ENCODE measurements at regions not wholly inside any gene's neighbourhood (a gene's known extent, or its start where the extent isn't known, plus 50 kb on each side); places are given as distances from the start of the nearest gene placed in this dataset.
"Not testable (repeated sequence)": the region's sequence is repeated elsewhere in the genome, so short reads cannot be mapped to it uniquely, and the experiment has no call there.

GRCh38 chr18:1304392-1304992 is 399.8 kb downstream of the ADCYAP1 start:
- no peak for DNase-seq

GRCh38 chr18:1306641-1307040 is 402.0 kb downstream of the ADCYAP1 start:
- DNase-seq = no peak

- DNase-seq = no peak
Observed at GRCh38 chr18:1308686-1309085, 404.0 kb downstream of the ADCYAP1 start.

DNA sequence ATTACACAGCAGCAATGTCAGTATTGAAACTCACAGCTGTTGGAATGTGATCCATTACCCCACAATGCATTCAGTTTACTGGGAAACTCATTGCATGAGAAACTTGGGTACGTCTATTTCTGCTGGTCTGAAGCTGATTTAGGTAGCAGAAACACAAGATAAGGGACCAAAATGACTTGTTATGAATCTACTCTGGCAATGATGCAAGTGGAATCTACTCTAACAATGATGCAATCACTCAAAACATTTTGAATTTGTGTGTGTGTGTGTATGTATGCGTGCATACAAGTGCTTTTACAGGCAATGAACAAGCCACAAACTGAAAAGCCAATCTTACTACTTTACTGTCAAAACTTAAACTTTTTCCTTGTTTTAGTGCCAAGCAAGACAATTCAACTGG is 406.7 kb downstream of the ADCYAP1 start:
- no peak for DNase-seq

DNA sequence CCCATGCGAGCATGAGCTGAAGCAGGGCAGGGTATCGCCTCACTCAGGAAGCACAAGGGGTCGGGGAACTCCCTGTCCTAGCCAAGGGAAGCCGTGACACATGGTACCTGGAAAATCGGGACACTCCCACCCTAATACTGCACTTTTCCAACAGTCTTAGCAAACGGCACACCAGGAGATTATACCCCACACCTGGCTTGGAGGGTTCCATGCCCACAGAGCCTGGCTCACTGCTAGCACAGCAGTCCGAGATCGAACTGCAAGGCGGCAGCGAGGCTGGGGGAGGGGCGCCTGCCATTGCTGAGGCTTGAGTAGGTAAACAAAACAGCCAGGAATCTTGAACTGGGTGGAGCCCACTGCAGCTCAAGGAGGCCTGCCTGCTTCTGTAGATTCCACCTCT is 430.7 kb downstream of the ADCYAP1 start:
- DNase-seq = not testable (repeated sequence)

GRCh38 chr18:1350931-1351450 is 446.3 kb downstream of the ADCYAP1 start:
- no peak for DNase-seq

DNA sequence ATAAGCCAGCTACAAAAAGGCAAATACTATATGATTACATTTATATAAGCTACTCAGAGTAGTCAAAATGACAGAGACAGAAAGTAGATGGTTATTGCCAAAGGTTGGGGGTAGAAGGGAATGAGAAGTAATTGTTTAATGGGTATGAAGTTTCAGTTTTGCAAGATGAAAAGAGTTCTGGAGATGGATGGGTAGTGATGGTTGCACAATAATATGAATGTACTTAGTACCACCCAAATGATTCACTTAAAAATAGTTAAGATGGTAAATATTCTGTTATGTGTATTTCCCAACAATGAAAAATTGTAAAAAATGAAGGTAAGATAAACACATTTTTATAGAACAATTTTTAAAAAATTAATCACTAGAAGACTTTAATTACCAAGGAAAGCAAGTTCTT is 448.4 kb downstream of the ADCYAP1 start:
- DNase-seq = no peak

DNA sequence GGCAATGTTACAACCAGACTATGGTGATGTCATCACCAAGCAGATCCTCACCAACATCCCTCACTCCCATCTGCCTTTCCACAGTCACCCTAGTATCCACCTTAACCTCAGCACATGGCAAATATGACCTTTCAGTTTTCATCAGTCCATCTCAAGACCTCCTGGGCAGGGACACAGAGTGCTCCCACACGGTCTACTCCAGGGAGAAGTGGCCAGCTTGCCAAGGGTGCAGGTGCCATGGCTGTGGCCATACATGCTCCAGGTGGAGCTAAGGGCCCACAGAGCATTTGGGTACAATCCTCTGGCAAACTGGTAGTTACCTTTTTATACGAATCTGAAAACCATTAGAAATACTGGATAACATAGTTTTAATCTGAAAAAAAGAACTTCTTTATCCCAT is 453.1 kb downstream of the ADCYAP1 start:
- DNase-seq = no peak

DNA sequence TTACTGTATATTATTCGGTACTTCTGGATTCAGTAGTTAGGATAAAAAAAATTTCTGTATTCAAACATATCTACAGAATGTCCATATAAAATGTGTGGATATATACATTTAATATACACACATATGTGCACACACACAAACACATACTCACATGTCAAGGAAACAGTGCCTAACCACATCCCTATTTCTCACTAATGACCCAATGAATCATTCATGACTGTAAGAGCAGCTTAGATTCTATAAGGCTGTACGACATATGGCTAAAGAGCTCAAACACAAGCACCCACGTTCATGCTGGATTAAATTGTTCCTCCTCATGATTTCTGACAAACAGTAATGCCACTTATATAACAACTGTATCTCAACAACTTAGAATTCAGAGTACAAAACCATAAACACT is 457.3 kb downstream of the ADCYAP1 start:
- DNase-seq = no peak

- no peak for DNase-seq
Observed at GRCh38 chr18:1370552-1370951, 465.9 kb downstream of the ADCYAP1 start.

DNA sequence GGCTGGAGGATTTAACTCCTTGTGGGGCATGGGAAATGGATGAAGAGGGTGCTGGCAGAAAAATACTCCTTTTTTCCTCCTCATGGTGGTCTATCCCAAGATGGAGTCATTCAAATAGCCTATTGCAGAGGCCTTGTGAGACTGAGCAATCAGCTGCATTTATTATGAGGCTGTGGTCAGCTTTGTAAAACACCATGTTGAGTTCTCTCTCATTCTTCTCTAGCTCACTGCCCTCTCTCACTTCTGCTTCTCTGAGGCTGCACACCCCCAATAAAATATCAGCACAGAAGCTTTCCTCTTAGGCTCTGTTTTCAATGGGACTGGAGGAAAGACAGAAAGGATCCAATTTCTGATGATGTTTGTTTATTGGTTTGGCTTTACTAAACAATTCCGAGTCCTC is 467.1 kb downstream of the ADCYAP1 start:
- DNase-seq = no peak

DNA sequence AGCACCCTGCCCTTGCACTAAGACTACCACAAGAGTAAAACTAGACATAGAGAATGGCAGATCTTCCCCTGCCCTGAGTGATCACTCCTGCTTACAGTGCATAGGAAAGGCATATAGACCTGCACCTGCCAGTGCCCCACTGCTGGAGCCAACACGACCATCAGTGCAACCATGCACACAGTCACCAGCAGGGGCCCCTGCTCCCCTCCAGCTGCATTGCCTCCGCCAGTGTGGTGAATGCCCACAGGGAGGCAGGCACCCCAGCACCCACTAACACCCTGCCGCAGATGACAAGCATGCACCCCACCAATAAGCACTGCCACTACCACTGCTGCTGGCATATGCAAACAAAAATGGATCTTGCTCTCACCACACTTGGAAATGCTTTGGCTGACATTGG is 478.8 kb downstream of the ADCYAP1 start:
- DNase-seq = no peak

- DNase-seq = not testable (repeated sequence)
Observed at GRCh38 chr18:1388468-1388867, 483.8 kb downstream of the ADCYAP1 start.

GRCh38 chr18:1392046-1392445 is 487.4 kb downstream of the ADCYAP1 start:
- no peak for DNase-seq

DNA sequence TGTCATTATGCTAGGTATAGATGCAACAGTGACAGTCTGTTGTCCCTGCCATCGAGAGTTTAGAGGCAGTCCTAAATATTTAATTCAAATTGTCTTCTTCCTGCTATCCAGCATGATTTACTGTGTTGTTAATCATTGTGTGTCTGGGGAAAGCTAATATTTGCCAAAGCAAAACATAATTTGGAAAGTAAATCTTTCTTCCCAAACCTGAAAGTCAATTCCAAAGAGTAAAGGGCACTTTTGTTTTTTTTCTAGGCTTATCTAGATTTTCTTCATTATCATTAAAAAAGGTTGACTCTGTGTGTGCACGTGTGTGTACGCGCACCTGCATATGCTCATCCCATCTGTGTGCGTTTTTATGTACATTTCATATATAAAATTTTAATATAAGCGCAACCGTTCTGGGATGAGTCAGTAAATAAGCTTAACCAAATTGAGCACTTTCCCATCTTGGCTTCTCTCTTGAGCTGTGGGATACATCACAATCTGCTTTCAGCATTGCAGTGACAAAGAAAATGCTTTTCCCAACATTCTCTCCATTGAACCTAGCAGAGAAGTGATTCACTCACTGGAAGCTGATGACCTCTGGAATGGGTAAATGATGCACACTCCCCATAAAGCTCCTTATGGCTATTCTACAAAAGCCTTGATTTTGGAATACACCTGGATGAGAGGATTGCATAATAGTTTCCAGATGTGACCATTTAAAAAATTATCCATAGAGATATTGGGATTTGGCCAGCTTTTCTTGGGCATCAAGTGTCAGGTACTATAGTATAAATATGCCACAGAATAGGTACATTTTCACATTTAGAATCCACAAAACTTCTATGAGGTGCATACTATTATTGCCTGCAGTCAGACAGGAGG is 488.4 kb downstream of the ADCYAP1 start:
- DNase-seq = no peak

DNA sequence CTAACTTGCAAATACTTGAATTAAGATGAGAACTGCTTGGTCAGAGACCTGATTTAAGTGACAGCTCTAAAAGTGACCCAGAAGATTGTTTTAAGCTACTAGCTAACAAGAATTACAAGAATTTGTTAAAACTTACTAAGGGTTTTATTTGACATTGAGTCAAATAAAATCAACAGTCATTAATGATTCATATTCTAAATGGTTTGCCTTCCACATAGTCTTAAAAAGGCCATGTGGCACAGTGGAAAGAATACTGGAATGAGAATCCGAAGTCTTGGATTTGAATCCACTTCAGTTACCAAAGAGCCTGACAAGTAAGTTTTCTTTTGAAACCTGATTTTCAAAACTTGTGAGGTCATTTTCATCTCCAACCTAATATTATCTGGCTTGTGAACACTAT is 489.3 kb downstream of the ADCYAP1 start:
- no peak for DNase-seq

DNA sequence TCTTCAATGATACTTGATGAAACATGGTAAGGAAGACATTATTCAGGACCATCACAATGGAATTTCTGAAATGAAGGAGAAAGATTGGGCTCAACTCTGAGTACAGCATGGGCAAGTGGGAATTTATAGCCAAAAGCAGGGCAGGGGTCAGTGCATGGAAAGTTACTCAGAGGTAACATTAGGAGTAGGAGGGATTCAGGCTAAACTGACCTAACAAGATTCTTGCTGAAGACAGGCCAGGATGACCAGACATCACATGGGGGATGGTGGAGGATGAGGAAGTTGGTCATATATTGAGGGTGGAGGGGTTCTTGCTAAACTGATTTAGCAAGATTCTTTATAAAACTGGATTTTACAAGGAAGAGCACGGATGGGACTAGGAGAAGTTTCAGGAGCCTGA is 489.8 kb downstream of the ADCYAP1 start:
- DNase-seq = no peak

- DNase-seq = no peak
Observed at GRCh38 chr18:1394966-1395365, 490.3 kb downstream of the ADCYAP1 start.

GRCh38 chr18:1408376-1408775 is 503.7 kb downstream of the ADCYAP1 start:
- no peak for DNase-seq

DNA sequence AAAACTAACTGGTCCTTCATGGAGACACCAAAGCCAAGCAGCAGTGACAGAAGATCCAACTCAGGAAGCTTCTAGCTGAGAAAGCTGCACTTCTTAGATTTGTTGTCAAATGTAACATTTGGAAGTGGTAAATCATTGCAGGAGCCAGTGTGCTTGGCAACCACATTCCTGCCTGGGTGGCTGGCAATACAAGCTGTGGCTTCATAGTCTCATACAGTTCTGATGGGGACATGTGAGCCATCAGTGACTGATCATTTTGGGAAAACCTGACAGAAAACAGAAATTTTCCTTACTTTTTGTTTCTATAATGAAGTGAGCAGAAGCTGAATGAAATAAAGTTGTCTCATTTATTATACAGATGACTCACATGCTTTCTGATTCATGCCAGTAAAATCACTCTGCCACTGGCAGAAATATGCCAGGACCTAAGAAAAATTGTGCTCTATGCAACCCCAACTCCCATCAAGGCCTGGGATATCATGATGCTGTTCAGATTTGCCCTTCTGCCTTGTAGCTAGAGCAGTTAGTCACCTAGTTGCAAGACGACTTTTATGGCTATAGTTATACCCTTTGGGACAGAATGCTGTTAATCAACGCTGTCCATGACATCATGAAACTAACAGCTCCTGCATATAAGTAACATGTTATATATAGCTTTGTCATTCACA is 508.1 kb downstream of the ADCYAP1 start:
- DNase-seq = no peak

DNA sequence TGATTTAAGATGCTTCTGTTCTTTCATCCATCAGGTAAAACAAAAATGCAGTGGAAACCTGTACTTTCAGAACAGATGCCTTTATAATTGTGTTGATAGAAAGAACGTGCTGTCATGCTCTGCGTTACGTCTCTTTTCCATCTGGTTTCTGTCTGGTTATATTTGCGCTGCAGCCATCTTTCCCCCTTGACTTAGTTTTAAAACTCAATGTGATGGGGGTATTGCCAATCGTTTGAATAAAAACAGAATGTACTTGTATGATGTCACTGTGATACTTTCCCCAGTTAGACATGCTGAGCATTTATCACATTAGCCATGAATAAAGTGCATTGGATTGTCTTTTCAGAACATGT is 508.6 kb downstream of the ADCYAP1 start:
- DNase-seq = no peak

DNA sequence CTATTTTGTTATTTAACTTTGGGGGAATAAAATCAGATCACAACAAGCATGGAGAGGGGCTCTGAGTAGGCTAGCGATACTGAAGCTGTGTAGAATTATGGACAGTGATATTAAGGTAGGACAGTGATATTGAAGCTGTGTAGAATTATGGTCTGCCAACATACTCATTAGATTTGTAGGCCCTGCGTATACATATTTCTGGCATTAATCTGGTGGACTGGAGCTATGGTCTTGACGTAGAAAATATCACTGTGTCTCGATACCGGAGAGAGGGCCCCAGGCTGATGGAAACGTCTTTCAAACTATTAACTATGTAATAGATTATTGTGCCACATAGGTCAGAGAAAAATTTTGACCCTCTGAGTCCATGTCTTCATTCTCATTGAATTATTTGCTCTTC is 511.4 kb downstream of the ADCYAP1 start:
- DNase-seq = no peak

DNA sequence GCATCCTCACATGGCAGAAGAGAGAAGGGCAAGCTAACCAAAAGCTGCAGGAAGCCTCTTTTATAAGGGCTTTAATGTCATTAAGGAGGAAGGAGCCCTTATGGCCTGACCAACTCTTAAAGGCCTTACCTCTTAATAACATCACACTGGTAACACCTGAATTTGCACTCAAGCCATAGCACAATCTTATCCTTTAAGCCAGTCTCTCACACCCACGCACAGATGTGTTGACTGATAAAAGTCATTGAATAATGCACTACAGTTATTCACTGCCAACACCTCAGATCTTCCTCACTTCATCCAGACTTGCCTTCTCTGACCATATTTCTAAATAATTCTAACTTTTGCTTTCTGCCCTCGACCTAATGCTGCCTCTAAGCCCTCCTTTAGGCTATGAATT is 516.8 kb downstream of the ADCYAP1 start:
- no peak for DNase-seq

DNA sequence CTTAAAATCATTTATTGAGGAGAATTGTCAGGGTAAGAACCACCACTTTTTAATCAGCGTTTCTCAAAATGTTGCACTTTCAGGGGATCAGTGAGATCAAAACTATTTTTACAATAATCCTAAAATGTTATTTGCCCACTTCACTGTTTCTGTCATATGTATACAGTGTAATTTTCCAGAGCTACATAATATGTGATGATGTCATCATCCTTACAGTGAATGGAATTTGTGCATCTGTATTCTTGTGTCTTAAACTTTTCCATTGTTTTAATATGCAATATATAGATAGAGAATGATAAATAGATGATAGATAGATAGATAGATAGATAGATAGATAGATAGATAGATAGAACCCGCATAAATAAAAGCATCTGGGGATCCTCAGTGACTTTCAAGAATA is 518.0 kb downstream of the ADCYAP1 start:
- DNase-seq = no peak
